ENCODE measurements at regions not wholly inside any gene's neighbourhood (a gene's known extent, or its start where the extent isn't known, plus 50 kb on each side); places are given as distances from the start of the nearest gene placed in this dataset.
"Not testable (repeated sequence)": the region's sequence is repeated elsewhere in the genome, so short reads cannot be mapped to it uniquely, and the experiment has no call there.

GRCh38 chr3:96622878-96623277 is 191.5 kb upstream of the EPHA6 start:
- no peak for DNase-seq (ENCODE audit: low spot score in 2 of 2)
- H3K4me3 ChIP-seq (ENCODE audit: low read depth, poor library complexity, severe bottlenecking): no peak overlapping the region
- intact Hi-C loops (cut with DNase I; ENCODE audit: low total_unique reads): no loop called here
- no peak for TF ChIP-seq CTCF (IDR thresholded peaks at IDR 0.05)
- TF ChIP-seq POLR2A (IDR thresholded peaks at IDR 0.05): no peak
- WGBS, 2 donors: 93% methylated on average over 2 of the region's 2 CpGs

GRCh38 chr3:96631050-96631449 is 183.3 kb upstream of the EPHA6 start:
- TF ChIP-seq POLR2A (IDR thresholded peaks at IDR 0.05) (no peak), CTCF (IDR thresholded peaks at IDR 0.05) (no peak)
- WGBS, 2 donors: 79 to 88% methylated on average over 1 of the region's 1 CpG
- no peak overlapping the region for H3K4me3 ChIP-seq (ENCODE audit: low read depth, poor library complexity, severe bottlenecking)
- intact Hi-C loops (cut with DNase I; ENCODE audit: low total_unique reads): no loop called here
- DNase-seq (ENCODE audit: low spot score in 2 of 2): no peak

GRCh38 chr3:96646596-96646995 is 167.8 kb upstream of the EPHA6 start:
- no peak for DNase-seq (ENCODE audit: low spot score in 2 of 2)
- intact Hi-C loops (cut with DNase I; ENCODE audit: low total_unique reads): no loop called here
- TF ChIP-seq POLR2A (IDR thresholded peaks at IDR 0.05) (no peak), CTCF (IDR thresholded peaks at IDR 0.05) (no peak)
- 94 to 96% methylated on average over 19 of the region's 20 CpGs for WGBS, 2 donors
- no peak overlapping the region for H3K4me3 ChIP-seq (ENCODE audit: low read depth, poor library complexity, severe bottlenecking)

GRCh38 chr3:96657710-96658109 is 156.7 kb upstream of the EPHA6 start:
- 86 to 92% methylated on average over 8 of the region's 8 CpGs for WGBS, 2 donors
- DNase-seq (ENCODE audit: low spot score in 2 of 2): no peak
- TF ChIP-seq CTCF (IDR thresholded peaks at IDR 0.05) (no peak), POLR2A (IDR thresholded peaks at IDR 0.05) (no peak)
- no peak overlapping the region for H3K4me3 ChIP-seq (ENCODE audit: low read depth, poor library complexity, severe bottlenecking)
- intact Hi-C loops (cut with DNase I; ENCODE audit: low total_unique reads): no loop called here

GRCh38 chr3:96671861-96672595 is 142.4 kb upstream of the EPHA6 start:
- 59 to 75% methylated on average over 7 of the region's 7 CpGs for WGBS, 2 donors
- H3K4me3 ChIP-seq (ENCODE audit: low read depth, poor library complexity, severe bottlenecking); intact Hi-C loops (cut with DNase I; ENCODE audit: low total_unique reads); DNase-seq (ENCODE audit: low spot score in 2 of 2): not testable (repeated sequence)

- TF ChIP-seq CTCF (IDR thresholded peaks at IDR 0.05): no peak
- TF ChIP-seq POLR2A (IDR thresholded peaks at IDR 0.05): no peak
- 0 to 11% methylated on average over 1 of the region's 1 CpG for WGBS, 2 donors
- H3K4me3 ChIP-seq (ENCODE audit: low read depth, poor library complexity, severe bottlenecking): no peak overlapping the region
- no peak for DNase-seq (ENCODE audit: low spot score in 2 of 2)
- intact Hi-C loops (cut with DNase I; ENCODE audit: low total_unique reads): no loop called here
Observed at GRCh38 chr3:96677156-96677555, 137.2 kb upstream of the EPHA6 start.
